A673 (cell line): ENCODE measurements at regions not wholly inside any gene's neighbourhood (a gene's known extent, or its start where the extent isn't known, plus 50 kb on each side); places are given as distances from the start of the nearest gene placed in this dataset.

ENCODE experiments used
- BruUV-seq: library from RNA; stranded (reverse); fragments of 400-500 nt; replicated peaks from 2 replicates; lab custom pipeline; 2021; lab: Mats Ljungman, UMichigan
- CTCF ChIA-PET: fragments of 300-600 bp; sonication (Branson Sonifier 250); formaldehyde crosslinking; loops from one replicate; lab custom pipeline; 2022; ENCODE audit warnings: antibody characterized with exemption; lab: Charles Lee
- POLR2A ChIA-PET: fragments of 300-600 bp; sonication (Branson Sonifier 250); formaldehyde crosslinking; loops from one replicate; lab custom pipeline; 2022; ENCODE audit warnings: antibody characterized with exemption; ENCODE audit not compliant: low non-redundant PET; lab: Charles Lee
- DNase-seq: peaks from one replicate; pipeline ENCODE4 v3.0.0-alpha.2; 2015; ENCODE audit warnings: low spot score
- H3K27ac ChIP-seq: fragments of 200-600 bp; sonication (generic); 2 replicates; pipeline ENCODE4 v1.5.1; 2016; ENCODE audit warnings: mixed run types, low read depth, mild to moderate bottlenecking, mixed read lengths, antibody characterized with exemption, low read length; ENCODE audit not compliant: poor library complexity, severe bottlenecking
- H3K27me3 ChIP-seq: fragments of 200-600 bp; sonication (generic); replicated peaks from 2 replicates; pipeline ENCODE4 v1.6.1; 2017; ENCODE audit warnings: mixed run types, low read depth, mild to moderate bottlenecking, mixed read lengths, antibody characterized with exemption, low read length; ENCODE audit not compliant: insufficient read depth, poor library complexity
- H3K36me3 ChIP-seq: fragments of 200-600 bp; sonication (generic); 2 replicates; pipeline ENCODE4 v1.6.1; 2016; ENCODE audit warnings: mixed run types, mild to moderate bottlenecking, mixed read lengths, antibody characterized with exemption, low read length; ENCODE audit not compliant: insufficient read depth, poor library complexity, severe bottlenecking
- H3K4me1 ChIP-seq: fragments of 200-600 bp; sonication (generic); 2 replicates; pipeline ENCODE4 v1.6.1; 2017; ENCODE audit warnings: mixed run types, mild to moderate bottlenecking, mixed read lengths, antibody characterized with exemption, low read length; ENCODE audit not compliant: insufficient read depth, poor library complexity, severe bottlenecking
- H3K4me3 ChIP-seq: fragments of 200-600 bp; sonication (generic); 2 replicates; pipeline ENCODE4 v1.5.1; 2016; ENCODE audit warnings: low read depth, mixed run types, mild to moderate bottlenecking, mixed read lengths, low read length; ENCODE audit not compliant: poor library complexity, severe bottlenecking
- H3K9me3 ChIP-seq: fragments of 200-600 bp; sonication (generic); 2 replicates; pipeline ENCODE4 v1.6.1; 2016; ENCODE audit warnings: mixed run types, low read depth, mild to moderate bottlenecking, mixed read lengths, antibody characterized with exemption, low read length; ENCODE audit not compliant: poor library complexity, severe bottlenecking
- EZH2 ChIP-seq: fragments of 200-600 bp; sonication (generic); IDR thresholded peaks from 2 replicates; pipeline ENCODE4 v1.6.1; 2017; ENCODE audit warnings: borderline replicate concordance, low read depth, mild to moderate bottlenecking, mixed read lengths, antibody characterized with exemption, low read length; ENCODE audit not compliant: poor library complexity, severe bottlenecking
- intact Hi-C: fragments of 100-400 bp; cut with micrococcal nuclease; formaldehyde crosslinking; loops from one replicate; pipeline ENCODE4 v1.10.0; 2022; ENCODE audit not compliant: unreplicated experiment
- TF ChIP-seq, protein P1 (sequence below): fragments of 300-800, 200-600 bp; sonication (generic); conservative IDR thresholded peaks from 2 replicates; pipeline ENCODE4 v1.5.1; 2017; ENCODE audit warnings: low read depth, mild to moderate bottlenecking, antibody characterized with exemption, low read length, moderate library complexity, mixed read lengths

DNA sequence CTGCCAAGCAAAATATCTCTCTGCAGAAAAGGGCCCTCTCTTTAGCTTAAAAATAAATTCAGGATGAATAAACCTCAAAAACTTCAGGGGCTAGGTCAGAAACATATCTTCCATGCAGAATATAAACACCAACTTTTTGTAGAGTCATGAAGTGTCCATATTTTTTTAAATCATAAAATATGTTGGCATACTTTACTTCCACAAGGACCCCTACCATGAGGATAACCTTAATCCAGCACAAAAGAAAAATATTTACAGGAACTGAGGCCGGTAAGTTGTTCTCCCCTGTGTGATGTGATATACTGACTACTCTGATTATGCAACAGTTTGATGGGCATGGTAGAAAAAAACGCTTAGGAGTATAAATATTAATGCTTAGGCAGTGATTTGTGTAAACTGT is 264.8 kb upstream of the CDH11 start:
- no peaks in the 10 kb centered on the region for H3K36me3 ChIP-seq
- intact Hi-C loops = no loop called here
- no peaks in the 10 kb centered on the region for H3K27me3 ChIP-seq
- TF ChIP-seq, protein P1, sequence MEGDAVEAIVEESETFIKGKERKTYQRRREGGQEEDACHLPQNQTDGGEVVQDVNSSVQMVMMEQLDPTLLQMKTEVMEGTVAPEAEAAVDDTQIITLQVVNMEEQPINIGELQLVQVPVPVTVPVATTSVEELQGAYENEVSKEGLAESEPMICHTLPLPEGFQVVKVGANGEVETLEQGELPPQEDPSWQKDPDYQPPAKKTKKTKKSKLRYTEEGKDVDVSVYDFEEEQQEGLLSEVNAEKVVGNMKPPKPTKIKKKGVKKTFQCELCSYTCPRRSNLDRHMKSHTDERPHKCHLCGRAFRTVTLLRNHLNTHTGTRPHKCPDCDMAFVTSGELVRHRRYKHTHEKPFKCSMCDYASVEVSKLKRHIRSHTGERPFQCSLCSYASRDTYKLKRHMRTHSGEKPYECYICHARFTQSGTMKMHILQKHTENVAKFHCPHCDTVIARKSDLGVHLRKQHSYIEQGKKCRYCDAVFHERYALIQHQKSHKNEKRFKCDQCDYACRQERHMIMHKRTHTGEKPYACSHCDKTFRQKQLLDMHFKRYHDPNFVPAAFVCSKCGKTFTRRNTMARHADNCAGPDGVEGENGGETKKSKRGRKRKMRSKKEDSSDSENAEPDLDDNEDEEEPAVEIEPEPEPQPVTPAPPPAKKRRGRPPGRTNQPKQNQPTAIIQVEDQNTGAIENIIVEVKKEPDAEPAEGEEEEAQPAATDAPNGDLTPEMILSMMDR = no peak
- no peak for TF ChIP-seq EZH2
- ChIA-PET CTCF (no interaction called here), POLR2A (no interaction called here)
- peaks cover 6% of the 10 kb centered on the region for H3K9me3 ChIP-seq
- BruUV-seq = no TSS peak
- no peak overlapping the region for H3K27ac ChIP-seq
- DNase-seq = no peak
- H3K4me3 ChIP-seq = no peak overlapping the region
- no peaks in the 10 kb centered on the region for H3K4me1 ChIP-seq

DNA sequence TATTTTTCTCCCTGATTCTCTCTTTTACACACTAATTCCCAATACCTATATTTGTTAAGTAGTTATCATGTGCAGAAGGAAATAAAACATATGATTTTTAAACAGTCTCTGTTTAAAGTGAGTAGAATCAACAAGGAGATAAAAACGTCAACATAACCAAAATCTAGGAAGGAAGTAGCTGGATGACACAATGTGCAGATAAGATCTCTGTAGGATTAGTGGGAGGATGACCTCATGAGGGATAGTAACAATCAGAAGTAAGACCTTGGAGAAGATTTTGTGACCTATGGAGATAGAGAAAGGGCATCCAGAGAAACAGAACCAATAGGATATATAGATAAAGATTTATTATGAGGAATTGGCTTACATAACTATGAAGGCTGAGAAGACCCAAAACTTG is 262.6 kb upstream of the CDH11 start:
- H3K27me3 ChIP-seq = no peaks in the 10 kb centered on the region
- DNase-seq = no peak
- no peaks in the 10 kb centered on the region for H3K4me1 ChIP-seq
- intact Hi-C loops = no loop called here
- H3K4me3 ChIP-seq = no peak overlapping the region
- BruUV-seq = no TSS peak
- no peaks in the 10 kb centered on the region for H3K36me3 ChIP-seq
- TF ChIP-seq, protein P1 = no peak
- TF ChIP-seq EZH2 = no peak
- ChIA-PET POLR2A (no interaction called here), CTCF (no interaction called here)
- H3K27ac ChIP-seq = no peak overlapping the region
- peaks cover 6% of the 10 kb centered on the region for H3K9me3 ChIP-seq

DNA sequence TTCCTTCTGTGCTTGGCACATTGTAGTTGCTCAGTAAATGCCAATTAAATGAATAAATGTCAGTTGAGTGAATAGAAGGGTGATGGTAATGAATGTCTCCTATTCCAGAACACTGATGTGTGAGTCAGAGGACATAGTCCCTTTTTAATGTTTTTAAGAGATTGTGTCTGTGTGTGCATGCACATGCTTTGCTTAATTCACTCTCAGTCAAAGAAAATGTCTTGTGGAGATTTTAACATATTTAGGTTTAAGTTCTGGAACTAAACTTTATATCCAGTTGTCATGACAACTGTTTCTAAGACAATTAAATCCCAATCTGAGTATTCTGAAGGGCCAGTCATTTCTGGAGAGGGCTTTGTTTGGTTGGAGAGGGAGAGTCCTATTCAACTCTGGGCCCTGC is 255.3 kb upstream of the CDH11 start:
- POLR2A ChIA-PET = interaction anchor here (0.6 kb wide), 1 partner anchor 57 kb away, joined by 3 read pairs; no protein-coding TSS in a partner anchor
- Histone ChIP-seq H3K36me3 (no peaks in the 10 kb centered on the region), H3K27ac (no peak overlapping the region), H3K4me1 (peaks cover 8% of the 10 kb centered on the region), H3K4me3 (no peak overlapping the region), H3K9me3 (no peaks in the 10 kb centered on the region), H3K27me3 (no peaks in the 10 kb centered on the region)
- CTCF ChIA-PET = no interaction called here
- no peak for DNase-seq
- intact Hi-C loops = loop anchor here (10.0 kb wide), 1 partner anchor 252 kb away; the partner anchor contains the start of gene CDH11
- TF ChIP-seq EZH2 = no peak
- TF ChIP-seq, protein P1 = no peak
- BruUV-seq = no TSS peak
